Nucleus accumbens (tissue), 56 donors: ENCODE measurements at regions not wholly inside any gene's neighbourhood (a gene's known extent, or its start where the extent isn't known, plus 50 kb on each side); places are given as distances from the start of the nearest gene placed in this dataset.

ENCODE experiments used
- DNase-seq, 56 donors: peaks; one replicate each; lab custom pipeline; 2025; lab: John Stamatoyannopoulos, UW

DNA sequence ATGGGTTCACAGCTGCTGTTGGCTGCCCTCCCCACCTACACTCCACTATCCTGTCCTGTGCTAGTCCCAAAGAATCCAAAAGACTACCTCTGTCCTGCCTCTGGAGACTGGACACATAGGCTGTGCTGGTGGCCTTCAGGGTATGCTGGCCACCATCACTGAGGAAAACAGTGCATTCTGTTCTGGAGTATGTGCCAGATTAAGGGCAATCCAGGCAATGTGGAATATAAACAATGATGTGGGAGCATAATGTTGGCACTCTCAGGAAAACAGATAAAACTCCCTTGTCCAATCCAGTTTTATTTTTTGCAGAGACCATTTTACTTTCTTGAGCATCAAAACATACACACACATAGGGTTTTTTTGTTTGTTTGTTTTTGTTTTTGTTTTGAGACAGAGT lies 94.3 kb downstream of the GLUL start:
- no peak for DNase-seq

DNA sequence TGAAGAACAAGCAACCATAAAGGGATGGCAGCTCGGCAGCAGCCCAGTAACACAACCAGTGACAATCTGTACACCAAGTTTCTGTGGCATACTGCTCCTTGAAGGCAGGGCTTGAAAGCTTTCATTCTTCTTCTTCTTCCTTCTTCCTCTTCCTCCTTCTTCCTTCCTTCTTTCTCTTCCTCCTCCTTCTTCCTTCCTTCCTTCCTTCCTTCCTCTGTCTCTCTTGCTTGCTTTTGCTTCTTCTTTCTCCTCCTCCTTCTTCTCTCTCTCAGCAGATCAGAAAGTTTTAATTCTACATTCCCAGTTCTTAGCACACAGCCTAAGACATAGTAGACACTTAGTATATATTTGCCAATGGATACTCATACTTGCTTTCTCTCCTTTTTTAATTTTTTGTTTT lies 95.9 kb downstream of the GLUL start:
- no peak for DNase-seq

DNA sequence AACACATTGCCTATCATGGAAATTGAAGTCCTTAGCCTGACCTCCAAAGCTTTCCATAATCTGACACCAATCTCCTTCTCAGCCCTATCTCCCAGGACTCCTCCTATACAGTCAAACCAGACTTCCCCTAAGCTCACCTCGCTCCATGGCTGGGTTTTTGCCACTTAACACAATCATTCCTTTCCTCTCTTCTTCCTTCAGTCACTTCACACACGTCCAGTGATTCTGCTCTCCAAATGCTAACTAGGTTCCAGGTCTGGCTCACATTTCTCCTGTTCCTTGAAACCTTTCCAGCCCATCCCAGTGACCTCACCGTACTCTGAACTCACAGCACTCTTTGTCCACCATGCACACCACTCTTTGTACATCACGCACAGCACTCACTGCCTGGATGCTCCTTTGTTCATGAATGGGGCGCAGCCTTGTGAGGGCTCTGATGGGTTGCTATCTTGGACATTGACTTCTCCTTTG lies 98.4 kb downstream of the GLUL start:
- DNase-seq: peak in 4 of 56 donors; percentile 4 to 45 (median 8)

DNA sequence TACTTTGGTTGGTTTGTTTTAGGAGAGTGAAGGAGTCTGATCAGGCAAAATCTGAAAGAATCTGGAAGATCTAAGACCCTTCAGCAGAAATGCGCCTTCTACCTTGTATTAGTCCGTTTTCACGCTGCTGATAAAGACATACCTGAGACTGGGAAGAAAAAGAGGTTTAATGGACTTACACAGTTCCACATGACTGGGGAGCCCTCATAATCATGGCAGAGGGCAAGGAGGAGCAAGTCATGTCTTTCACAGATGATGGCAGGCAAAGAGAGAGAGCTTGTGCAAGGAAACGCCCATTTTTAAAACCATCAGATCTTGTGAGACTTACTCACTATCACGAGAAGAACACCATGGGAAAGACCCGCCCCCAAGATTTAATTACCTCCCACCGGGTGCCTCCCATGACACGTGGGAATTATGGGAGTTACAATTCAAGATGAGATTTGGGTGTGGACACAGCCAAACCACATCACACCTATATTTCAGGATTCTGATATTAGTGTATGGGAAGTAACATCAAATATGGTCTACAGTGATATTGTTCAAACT lies 99.3 kb downstream of the GLUL start:
- DNase-seq: no peak

DNA sequence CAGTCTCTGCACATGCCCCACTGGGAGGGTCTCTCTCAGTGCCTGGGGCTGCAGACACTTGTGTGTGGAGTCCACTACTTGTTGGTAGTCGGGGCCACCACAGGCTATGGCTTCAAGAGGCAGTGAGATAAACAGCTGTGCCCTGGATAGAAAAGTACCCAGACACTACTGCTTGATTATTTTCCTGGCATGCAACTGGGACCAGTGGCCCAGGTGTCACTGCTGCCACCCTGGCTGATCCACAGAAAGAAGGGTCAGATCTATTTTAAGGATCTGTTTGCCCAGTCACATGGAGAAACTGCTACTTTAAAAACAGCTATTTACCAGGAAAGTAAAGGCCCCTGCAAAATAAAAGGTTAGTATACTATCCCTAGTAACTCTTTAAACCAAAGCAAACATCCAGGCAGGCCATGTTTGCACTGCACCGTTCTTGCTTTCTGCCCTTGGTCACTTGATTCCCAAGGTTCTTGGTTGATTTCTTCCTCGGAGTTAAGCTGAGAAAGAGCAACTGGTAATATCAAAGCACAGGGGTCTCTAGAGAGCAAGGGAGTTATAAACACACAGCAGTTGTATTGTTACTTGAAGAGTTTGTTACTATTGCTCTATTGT lies 99.9 kb downstream of the GLUL start:
- no peak for DNase-seq

DNA sequence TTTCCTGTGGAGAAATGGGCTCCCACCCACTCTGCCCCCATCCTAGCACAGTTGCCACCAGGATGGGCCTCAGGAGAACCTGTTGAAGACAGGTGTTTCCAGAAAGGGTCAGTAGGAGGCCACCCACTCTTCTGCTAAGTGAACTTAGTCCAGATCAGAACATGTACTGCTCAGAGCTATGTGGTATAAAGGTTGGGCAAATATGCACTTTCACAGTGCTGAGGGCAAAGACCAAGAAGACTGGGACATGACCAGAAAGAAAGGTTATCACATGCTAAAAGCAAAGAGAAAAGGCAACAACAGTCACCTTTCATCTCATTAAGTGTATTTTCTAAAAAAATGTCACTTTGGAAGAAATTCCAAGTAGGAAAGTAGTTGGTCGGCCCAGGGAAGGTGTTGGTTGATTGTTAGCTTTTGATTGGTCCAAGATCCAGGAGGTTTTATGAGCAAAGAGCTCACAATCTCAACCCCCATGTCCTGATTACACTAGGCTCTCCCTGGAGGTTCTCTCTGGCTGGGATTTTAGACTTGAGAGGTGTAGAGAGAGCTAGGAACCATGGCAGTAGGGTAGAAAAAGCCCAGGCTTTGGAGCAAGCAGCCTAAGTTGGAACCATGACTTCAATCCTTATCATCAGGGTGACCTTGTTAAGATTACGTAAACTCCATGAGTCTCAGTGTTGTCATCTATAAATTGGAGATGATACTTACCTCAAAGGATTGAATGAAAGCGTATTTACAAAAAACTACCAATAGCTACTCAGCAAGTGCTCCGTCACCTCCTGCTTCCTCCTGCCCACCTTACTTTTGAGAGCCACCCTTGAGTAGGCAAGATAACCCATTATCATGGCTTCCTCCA lies 102.6 kb downstream of the GLUL start:
- no peak for DNase-seq

DNA sequence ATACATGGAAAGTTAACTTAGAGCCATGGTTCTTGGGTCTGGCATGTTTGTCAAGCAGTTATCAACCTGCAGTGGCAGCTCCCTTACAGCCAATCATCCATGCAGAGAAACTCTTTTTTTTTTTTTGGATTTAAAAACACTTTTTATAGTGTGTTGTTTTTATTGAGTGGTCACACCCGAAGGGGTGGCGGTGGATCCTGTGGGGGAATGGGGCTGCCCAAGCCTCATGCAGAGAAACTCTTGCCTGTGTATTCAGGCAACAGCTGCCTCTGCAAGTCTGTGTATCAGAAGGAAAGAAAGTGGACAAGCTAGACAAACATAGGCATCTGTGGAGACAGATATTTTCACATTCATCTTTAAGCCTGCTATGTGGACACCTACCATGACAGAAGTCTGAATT lies 104.8 kb downstream of the GLUL start:
- DNase-seq: no peak

DNA sequence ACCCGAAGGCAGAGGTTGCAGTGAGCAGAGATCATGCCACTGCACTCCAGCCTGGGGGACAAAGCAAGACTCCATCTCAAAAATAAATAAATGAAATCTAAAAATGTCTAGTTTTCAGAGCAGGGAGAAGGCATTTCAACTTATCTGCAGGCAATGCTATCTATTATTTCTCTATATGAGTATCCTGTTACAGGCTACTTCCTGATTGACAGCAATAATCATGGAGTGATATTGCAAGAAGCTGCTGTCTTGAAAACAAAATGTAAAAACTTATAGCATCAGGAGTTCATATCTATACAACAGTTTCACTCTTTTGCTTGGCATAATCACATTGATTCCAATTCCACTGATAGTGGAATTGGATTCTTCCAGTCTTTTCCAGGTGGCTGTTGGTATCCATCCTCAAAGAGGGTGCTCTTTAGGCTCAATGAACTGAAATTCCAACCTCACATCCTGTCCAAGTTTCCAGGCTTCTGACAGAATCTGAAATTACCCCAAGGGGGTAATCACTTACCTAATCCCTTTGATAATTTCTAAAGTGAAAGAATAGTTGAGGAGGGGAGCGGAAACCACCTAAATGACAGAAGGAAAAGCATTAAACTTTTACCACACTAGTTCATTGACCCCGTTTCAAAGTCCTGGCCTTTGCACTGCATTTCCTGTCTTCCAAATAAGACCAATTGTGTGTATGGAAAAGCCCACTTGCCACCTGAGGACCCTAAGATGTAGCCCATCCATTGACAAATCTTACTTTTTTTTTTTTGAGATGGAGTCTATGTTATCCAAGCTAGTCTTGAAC lies 107.6 kb downstream of the GLUL start:
- DNase-seq: no peak

DNA sequence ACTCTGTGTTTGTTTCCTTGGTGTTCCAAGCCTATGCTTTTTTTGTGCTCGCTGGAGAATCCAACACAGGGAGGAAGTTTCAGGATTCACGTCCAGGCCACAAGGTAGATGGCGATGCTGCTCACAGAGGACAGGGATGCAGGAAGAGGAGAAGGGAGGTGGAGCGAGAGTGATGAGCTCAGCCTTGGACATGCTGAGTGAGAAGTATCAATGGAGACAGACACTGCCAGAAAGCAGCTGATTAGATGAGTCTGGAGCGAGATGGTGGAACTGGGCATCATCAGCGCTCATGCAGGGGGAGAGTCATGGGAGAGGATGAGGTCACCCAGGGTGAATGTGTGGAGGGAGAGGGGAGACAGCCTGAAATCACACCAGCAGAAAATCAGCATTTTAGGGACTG lies 110.0 kb downstream of the GLUL start:
- peak in 54 of 56 donors; percentile 21 to 91 (median 77) for DNase-seq

DNA sequence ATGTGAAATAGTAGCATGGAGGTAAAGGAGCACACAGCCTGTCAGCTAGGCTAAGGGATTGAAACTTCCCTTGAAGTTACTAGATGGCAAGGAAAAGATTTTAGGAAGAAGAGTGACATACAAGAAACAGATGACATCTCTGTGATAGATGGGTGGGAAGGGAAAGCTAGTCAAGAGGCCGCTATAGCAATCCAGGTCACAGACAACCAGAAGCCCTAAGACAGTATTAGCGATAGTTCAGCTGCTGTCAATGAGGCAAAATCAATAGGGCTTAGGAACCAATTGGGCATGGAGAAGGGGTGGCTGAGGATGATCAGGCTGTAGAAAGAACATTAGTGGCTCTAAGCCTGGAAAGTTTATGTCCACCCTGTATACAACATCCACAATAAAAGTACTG lies 111.1 kb downstream of the GLUL start:
- peak in 2 of 56 donors; percentile 37 to 38 for DNase-seq

DNA sequence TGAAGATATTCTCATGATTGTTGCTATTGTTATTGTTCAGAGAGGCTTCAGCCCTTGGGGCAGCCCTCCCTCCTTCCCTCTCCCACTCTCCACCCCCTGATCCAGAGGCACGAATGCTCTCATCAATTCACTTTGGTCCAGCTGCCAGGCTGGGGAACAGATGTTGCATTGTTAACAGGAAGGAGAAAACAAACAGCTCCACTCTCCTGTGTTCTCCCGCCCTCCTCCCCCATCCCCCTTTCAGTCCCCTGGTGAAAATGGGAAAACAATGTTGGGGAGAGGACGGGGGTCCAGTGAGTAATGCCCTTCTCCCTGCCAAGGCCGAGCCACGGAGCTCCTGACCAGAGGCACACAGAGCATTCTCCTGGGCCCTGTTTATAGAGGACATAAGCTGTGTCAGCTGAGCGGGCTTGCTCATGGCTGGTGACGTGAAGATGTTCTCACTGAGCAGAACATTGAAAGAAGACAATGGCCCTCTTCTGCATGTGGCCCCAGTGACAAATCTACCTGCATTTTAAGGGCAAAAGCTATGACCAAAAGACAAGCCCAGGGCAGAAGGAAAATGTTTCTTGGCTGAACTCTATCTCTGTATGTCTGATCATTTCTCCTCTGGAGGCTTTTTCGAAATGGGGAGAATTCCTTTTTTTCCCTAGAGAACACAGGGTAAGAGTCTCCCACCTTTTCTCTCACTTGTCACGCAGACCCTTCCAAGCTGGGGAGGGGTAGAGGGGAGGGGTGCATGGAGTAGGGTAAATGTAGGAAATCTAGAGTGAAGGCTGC lies 111.7 kb downstream of the GLUL start:
- DNase-seq: peak in 54 of 56 donors; percentile 37 to 99 (median 90)

DNA sequence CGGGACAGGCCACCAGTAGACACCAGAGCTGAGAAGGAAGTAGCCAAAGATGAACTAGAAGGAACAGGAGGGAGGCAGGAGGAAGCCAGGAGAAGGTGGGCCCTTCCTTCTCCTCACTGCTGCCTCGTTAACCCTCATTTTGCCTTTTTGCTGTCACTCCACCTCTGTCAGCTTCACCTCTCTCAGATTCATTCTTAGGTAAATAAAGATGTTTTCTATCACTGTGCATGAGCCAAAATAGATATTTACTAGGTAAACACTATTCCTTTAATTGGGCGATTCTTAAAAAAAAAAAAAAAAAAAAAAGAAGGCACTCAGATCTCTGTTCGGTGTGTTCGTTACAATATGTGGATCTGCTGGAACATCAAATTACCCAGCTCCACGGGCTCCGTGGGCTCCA lies 112.3 kb downstream of the GLUL start:
- peak in 1 of 56 donors; percentile 29 for DNase-seq

DNA sequence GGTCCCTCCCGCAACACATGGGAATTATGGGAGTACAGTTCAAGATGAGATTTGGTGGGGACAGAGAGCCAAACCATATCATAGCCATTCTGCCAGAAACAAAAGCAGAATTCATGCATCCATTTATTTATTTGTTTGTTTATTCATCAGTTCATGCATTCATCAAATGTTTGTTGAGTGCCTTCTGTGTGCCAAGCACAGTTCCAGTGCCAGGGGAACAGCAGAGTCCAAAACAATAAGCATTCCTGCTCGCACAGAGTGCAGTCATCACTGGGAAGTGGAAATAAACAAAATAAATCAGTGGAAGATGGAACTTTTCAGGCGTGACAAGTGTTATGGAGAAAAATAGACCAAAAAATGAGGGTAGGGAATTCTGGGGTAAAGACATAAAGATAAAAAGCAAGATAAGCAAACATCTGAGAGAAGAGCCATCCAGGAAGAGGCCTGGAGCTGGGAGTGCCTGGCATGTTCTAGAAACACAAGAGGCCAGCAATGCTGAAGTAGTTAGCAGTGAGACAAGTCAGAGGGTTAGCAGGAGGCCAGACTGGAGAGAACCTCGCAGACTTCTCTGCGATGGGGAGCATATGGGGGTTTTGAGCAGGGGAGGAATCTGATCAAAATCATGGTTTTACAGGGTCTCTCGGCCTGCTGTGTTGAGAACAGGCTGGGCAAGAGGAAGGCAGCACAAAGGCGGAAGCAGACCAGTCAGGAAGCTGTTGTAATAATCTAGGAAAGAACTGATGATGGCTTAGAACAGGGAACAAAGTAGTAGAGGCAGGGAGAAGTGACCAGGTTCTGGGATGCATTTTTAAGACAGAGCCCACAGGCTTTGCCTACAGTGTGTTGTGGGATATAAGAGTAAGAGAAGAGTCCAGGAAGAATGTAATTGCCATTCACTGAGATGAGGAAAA lies 113.2 kb downstream of the GLUL start:
- peak in 10 of 56 donors; percentile 6 to 58 (median 22) for DNase-seq

DNA sequence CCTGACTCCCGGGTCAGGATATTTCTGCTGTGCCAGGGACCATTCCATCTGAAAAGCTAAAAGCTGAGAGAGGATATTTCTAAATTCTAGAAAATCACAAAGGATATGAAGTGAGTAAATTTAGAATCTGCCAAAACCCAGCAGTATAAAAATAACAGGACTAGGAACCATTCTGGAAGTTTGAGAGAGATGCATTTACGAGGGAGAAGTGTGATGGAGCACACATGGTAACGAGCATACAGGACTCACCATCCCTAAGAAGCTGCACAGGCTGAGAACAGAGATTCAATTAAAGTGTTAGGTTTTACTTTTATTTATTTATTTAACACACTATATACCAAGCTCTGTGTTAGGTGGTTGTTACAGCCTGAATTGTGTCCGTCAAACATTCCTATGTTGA lies 116.3 kb downstream of the GLUL start:
- DNase-seq: no peak

DNA sequence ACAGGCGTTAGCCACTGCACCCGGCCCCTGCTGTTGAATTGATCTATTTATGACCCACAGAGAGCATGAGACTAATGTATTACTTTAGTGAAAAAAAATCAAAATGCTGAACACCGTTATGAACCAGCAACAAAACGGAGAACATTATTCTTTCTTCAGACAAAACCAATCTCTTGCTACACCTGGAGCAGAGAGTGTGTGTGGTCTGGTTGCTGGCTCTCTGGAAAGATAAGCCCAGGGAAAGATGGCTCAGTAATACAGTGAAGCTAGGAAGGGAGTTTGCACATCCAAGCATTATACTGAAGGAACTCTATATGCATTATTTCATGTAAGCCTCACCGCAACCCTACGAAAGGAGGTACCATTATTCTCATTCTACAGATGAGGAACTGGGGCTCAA lies 117.0 kb downstream of the GLUL start:
- no peak for DNase-seq

DNA sequence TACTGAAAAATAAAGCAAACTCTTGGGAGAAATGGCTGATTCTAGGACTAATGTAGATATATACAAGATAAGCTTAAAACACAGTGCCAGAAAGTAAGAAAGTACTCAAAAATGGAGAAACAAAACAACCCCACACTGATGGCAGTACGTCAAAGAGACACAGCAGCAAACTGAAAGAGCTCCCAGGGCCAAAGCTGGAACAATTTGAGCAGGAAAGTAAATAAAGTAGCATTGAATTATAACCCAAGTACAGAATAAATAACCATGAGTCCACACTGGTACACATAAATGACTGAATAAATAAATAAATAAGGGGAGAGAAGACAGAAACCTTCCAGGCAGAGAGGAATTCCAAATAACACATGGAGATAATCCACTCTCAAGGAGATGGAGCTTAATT lies 120.9 kb downstream of the GLUL start:
- DNase-seq: no peak

DNA sequence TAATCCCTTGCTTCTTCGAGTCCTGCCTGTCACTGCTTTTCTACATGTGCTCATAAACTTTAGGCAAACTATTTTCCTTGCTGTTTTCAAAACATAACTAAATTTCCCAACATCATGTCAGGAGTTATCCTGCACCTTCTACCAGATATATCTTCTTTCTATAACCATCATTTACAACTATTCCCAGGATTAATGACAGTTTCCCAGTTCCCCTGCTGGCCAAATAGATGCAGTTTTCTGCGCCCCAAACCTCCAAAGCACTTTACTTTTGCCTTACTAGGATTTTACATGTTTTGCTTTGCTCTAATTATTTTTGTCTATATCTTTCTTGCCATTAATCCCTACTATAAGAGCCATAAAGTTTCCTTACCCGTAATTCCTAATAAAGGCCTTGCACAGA lies 122.5 kb downstream of the GLUL start:
- no peak for DNase-seq

DNA sequence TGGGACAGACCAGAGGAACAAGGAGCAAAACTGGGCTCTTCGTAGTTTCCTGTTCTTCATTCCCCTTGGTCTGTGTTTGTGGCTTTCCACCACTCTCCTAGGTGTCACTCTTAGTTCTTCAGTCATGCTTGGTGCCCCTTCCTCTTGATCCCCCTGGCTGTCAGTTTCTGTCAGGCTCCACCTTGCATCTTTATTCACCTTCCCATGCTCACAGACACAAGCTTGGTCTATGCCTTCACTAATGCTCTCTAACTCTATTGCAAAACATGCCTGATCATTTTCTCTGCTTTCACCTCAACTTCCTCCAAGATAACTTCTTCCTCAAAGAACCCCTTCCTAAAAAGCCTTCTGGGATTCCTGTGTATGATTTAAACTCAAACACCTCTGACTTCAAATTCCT lies 122.9 kb downstream of the GLUL start:
- DNase-seq: no peak

DNA sequence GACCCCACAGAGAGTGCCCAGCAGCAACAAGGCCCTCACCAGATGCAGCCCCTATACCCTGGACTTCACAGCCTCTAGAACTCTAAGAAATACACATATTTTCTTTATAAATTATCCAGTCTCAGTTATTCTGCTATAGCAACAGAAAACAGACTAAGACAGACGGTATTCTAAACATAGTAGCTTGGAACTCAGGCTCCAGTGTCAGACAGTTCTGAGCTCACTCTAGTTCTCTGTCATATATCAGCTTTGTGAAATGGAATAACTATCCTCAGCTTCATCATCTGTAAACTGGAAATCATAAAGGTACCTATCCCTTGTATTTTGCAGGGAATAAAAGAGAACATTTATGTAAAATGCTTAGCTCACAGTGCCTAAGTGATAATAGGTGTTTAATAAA lies 127.4 kb downstream of the GLUL start:
- DNase-seq: no peak
